DMS153 treated with DMSO at 0.1 percent for 48 hours (cell line): ENCODE measurements at regions not wholly inside any gene's neighbourhood (a gene's known extent, or its start where the extent isn't known, plus 50 kb on each side); places are given as distances from the start of the nearest gene placed in this dataset.
A peak's percentile ranks its signal among the peaks of the same experiment; 100 is the strongest.
"Not testable (repeated sequence)": the region's sequence is repeated elsewhere in the genome, so short reads cannot be mapped to it uniquely, and the experiment has no call there.

Experiments
- DNase-seq: peaks from one replicate; lab custom pipeline; 2025; ENCODE audit not compliant: unreplicated experiment; lab: John Stamatoyannopoulos, UW

DNA sequence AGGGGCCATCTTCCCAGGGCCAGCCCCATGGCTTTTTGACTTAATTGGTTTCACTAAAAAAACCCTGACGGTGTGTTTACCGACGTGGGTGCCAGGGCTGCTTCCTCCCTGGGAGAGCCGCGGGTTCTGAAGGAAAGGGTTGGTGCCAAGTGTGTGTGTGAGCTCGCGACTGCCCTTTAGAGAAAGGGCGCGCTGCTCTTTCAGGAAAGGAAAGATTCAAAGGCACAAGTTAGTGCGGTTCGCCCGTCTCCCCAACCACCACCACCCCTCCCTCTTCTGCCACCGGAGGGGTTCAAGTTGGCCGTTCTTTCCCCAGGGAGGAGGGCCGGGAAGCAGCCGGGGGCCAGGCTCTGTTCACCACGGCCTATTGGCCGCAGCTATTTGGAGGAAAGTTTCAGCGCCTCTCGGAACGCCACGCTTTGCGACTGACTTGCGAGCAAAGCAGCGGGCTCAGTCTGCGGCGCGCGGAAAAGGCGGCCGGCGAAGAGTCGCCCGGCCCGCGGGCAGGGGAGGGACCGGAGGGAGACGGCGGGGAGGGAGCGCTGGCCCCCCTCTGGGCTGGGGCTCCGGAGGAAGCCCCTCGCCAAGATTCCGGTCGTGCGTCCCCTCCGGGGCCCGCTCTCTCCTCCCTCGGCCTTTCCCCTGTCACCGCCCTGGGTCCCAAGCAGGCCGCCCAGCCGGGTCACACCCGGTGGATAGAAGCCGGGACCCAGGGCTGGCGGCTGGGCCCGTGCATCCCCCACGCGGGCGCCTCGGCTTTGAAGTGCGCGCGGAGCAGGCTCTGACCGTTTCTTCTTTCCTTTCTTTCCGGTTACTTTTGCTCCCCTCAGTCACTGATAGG is 165.9 kb upstream of the PPP1R3A start:
- DNase-seq: peak; percentile 25

DNA sequence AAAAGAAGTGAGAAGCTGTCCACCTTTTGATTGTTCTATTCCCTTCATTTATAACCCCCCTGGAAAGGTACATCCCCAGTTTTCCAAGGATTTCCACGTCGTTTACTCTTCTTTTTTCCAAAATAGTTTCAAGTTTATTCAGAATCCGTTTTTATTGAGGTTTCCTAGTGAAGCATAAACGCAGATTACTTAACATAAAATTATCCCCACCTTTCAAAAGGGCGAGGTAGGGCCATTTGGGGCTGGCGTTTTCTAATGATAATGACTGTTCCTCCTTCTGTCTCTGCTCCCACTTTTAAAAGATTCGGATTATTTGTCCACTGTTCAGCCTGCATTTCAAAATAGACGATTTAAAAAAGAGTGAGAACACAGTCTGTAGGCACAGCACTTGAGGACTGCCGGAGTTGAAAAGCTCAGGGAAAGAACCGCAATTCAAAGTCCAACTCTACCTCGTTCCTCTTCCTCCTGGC is 165.2 kb upstream of the PPP1R3A start:
- no peak for DNase-seq

GRCh38 chr7:114083166-114084001 is 164.6 kb upstream of the PPP1R3A start:
- DNase-seq: no peak

DNA sequence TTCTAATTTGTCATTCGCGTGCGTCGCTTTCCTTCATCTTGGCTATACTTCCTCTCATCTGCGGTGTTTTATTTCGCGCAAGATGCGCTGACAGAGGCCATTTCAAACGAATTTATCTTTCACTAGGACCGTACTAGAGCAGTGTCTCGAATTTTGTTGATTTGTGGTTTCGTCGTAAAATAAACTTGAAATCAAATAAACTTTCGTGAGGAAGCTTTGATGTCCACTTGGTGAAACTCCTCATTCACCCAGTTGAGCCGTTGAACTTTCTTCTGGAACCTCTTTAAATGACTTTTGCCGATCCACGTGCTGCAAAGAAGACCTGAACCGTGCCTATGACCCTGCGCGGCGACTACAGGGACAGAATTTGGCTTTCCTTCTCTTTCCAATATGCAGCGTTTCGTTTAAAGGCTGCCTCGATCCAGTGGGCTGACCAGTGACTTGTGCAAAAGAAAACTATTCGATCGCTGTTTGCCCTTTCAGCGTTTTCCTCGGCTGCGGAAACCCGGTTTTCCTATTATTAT is 163.9 kb upstream of the PPP1R3A start:
- DNase-seq: no peak

GRCh38 chr7:114081606-114082425 is 163.0 kb upstream of the PPP1R3A start:
- peak; percentile 47 for DNase-seq

DNA sequence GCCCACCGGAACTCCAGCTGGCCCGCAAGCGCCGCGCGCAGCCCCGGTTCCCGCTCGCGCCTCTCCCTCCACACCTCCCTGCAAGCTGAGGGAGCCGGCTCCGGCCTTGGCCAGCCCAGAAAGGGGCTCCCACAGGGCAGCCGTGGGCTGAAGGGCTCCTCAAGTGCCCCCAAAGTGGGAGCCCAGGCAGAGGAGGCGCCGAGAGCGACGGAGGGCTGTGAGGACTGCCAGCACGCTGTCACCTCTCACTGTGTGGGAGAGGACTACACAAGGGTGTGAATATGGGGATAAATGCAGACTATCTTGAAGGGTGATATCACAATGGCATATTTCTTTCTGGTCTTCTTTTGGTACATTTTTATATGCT is 158.3 kb upstream of the PPP1R3A start:
- DNase-seq: not testable (repeated sequence)

DNA sequence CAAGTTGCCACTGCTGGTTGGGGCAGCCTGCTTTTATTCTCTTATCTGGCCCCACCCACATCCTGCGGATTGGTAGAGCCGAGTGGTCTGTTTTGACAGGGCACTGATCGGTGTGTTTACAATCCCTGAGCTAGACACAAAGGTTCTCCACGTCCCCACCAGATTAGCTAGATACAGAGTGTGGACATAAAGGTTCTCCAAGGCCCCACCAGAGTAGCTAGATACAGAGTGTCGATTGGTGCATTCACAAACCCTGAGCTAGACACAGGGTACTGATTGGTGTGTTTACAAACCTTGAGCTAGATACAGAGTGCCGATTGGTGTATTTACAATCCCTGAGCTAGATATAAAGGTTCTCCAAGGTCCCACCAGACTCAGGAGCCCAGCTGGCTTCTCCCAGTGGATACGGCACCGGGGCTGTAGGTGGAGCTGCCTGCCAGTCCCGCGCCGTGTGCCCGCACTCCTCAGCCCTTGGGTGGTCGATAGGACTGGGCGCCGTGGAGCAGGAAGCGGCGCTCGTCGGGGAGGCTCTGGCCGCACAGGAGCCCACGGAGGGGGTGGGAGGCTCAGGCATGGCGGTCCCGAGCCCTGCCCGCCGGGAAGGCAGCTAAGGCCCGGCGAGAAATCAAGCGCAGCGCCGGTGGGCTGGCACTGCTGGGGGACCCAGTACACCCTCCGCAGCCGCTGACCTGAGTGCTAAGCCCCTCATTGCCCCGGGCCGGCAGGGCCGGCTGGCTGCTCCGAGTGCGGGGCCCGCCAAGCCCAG is 157.8 kb upstream of the PPP1R3A start:
- not testable (repeated sequence) for DNase-seq

DNA sequence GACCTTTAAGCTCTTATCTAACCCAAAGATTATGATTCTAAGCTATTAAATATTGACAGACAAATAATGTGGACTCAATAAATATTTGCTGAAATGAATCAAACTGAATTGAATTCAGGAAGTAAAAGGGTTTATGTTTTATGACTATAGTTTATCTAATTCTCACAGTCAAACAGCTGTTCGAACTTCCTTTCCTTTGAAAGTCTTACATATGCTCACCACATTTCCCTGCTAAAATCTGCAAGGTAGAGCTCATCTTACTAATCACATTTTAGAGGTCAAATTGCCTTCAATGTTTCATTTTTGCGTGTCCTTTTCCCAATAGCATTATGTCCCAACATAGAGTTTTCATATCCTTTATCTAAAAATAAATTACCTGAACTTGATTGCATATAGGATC is 154.9 kb upstream of the PPP1R3A start:
- DNase-seq: no peak

DNA sequence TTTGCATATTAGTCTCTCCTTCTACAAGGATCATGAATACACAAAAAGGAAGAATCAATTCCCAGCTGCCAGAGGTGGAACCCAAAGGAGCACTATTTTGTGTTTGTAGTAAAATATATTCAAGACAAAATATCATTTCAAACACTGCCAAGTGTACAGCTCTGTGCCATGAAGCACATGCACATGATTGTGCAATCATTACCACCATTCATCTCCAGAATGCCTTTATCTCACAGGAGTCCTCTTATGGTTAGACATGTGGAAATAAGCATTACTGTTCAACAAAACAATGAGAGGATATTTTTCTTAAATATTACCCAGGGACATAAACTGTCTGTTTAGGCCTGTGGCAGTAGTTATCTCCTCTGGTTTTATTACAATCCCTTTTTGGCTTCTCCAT is 151.4 kb upstream of the PPP1R3A start:
- no peak for DNase-seq

DNA sequence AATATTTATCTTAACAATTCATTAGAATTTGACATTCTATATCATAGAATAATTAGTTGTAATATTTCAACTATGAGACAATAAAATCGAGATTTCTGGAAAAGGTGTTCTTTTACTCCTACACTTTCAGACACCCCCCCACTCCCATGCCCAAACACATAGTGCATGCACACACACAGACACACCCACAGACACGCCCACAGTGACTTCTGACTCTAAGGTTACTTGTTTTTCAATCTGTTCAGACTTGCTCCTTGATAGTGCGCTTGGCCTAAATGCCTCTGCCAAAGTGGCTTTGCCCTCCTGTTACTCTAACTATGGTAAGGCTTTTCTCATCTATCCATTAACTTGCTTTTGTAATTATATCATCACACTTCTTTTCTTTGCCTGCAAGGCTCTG is 144.0 kb upstream of the PPP1R3A start:
- DNase-seq: no peak

GRCh38 chr7:114051871-114052331 is 133.1 kb upstream of the PPP1R3A start:
- no peak for DNase-seq

- DNase-seq: no peak
These were observed 131.8 kb upstream of the PPP1R3A start for GRCh38 chr7:114050571-114050970.

GRCh38 chr7:114048386-114049235 is 129.8 kb upstream of the PPP1R3A start:
- DNase-seq: no peak

GRCh38 chr7:114047889-114048288 is 129.1 kb upstream of the PPP1R3A start:
- DNase-seq: no peak

DNA sequence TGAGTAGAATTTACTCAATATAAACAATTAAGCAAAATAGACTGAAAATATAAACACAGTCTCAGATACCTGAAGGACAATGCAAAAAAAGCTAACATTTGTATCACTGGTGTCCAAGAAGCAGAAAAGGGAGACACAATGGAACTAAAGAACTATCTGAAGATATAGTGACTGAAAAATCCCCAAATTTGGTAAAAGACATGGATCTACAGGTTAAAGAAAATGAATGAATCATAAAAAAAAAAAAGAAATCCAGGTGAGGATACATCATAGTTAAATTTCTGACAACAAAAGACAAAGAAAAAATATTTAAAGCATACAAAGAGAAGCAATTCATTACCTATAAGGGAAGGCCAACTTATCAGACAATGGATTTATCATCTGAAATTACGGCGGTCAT is 114.7 kb upstream of the PPP1R3A start:
- no peak for DNase-seq

GRCh38 chr7:114026486-114027089 is 107.8 kb upstream of the PPP1R3A start:
- peak; percentile 48 for DNase-seq

GRCh38 chr7:114021135-114021534 is 102.3 kb upstream of the PPP1R3A start:
- DNase-seq: no peak

- no peak for DNase-seq
These were observed 89.9 kb upstream of the PPP1R3A start for GRCh38 chr7:114008696-114009095.

- DNase-seq: no peak
These were observed 88.6 kb upstream of the PPP1R3A start for GRCh38 chr7:114007386-114007785.
